ENCODE measurements at regions not wholly inside any gene's neighbourhood (a gene's known extent, or its start where the extent isn't known, plus 50 kb on each side); places are given as distances from the start of the nearest gene placed in this dataset.

DNA sequence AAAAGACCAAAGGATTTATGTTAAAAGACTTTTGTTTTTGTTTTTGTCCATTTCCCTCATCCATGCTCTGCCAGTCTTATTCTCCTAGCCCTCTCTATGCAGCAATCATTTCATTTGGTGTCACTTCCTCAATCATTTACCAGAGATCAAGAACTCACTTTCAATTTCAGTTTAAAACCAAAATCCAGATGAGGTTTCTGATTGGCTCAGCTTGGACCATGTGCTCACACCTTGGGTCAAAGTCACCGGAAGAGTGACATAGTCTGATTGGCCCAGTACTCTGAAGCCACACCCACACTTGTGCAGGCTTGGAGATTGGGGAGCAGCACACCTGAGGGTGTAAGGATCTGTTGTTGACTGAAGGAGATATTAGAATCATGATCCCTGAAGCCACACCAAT lies 79.6 kb downstream of the TLR4 start:
- peak overlapping the region in 1 of 4 donors; percentile 50 for H3K4me3 ChIP-seq
- peaks cover 9 to 16% (median 15%) of the 10 kb centered on the region in 4 donors for H3K4me1 ChIP-seq
- no peak for DNase-seq (ENCODE audit: extremely low spot score)
- TF ChIP-seq POLR2AphosphoS5 (IDR thresholded peaks at IDR 0.05), result no peak
- TF ChIP-seq, protein P1, sequence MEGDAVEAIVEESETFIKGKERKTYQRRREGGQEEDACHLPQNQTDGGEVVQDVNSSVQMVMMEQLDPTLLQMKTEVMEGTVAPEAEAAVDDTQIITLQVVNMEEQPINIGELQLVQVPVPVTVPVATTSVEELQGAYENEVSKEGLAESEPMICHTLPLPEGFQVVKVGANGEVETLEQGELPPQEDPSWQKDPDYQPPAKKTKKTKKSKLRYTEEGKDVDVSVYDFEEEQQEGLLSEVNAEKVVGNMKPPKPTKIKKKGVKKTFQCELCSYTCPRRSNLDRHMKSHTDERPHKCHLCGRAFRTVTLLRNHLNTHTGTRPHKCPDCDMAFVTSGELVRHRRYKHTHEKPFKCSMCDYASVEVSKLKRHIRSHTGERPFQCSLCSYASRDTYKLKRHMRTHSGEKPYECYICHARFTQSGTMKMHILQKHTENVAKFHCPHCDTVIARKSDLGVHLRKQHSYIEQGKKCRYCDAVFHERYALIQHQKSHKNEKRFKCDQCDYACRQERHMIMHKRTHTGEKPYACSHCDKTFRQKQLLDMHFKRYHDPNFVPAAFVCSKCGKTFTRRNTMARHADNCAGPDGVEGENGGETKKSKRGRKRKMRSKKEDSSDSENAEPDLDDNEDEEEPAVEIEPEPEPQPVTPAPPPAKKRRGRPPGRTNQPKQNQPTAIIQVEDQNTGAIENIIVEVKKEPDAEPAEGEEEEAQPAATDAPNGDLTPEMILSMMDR (IDR thresholded peaks at IDR 0.05), result no peak
- TF ChIP-seq POLR2A (IDR thresholded peaks at IDR 0.05; ENCODE audit: low read depth), result no peak
- no peak for TF ChIP-seq EP300 (IDR thresholded peaks at IDR 0.05)
- intact Hi-C loops (cut with DNase I), result loop anchor here (10.0 kb wide), 1 partner anchor 139 kb away; no protein-coding TSS in a partner anchor
- no peaks in the 10 kb centered on the region for H3K36me3 ChIP-seq
- peak overlapping the region in 1 of 4 donors; percentile 28 for H3K27ac ChIP-seq (replicated peaks in 1 of 4)
- H3K27me3 ChIP-seq, result no peaks in the 10 kb centered on the region
- 63% methylated on average over 1 of the region's 1 CpG for WGBS
- H3K9me3 ChIP-seq, result no peaks in the 10 kb centered on the region

DNA sequence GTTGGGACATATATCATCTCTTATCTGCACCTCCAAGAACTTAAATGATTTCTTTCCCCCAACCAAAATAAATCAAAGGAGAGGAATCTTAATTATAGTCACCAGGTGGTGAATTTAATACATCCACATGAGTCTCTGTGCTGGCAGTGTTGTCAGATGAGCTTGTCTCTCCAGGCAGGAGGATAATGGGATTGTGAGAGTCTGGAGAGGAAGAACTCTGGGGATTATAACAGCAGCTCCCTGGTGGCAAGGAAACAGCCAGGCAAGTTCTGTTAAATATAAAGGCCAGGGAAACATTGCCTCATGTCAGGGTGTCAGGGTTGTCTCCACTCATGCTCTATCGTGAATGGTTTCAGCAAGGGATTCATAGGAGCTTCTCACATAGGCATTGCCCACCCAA lies 80.8 kb downstream of the TLR4 start:
- 86% methylated on average over 1 of the region's 1 CpG for WGBS
- no peaks in the 10 kb centered on the region for H3K27me3 ChIP-seq
- intact Hi-C loops (cut with DNase I), result loop anchor here (10.0 kb wide), 1 partner anchor 140 kb away; no protein-coding TSS in a partner anchor

DNA sequence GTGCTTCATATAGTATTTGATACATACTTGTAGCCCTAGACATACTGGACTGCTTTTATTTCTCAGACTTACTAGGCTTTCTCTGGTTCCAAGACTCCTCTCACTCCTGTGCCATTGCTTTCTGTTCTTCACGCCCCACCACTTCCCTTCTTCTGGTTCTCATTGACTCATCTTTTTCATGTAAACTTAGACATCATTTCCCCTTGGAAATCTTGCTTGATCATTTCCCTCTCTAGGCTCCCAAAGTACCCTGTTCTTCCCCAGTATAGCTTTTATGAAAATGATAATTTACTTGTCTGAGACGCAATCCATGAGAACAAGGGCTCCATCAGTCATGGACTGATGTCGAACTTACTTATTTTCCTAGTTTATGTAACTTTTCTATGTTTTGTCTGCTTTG lies 83.5 kb downstream of the TLR4 start:
- Histone ChIP-seq H3K36me3 (no peaks in the 10 kb centered on the region), H3K27ac (replicated peaks in 1 of 4) (no peak overlapping the region), H3K9me3 (peaks cover 0 to 9% (median 4%) of the 10 kb centered on the region in 4 donors), H3K4me1 (peaks cover 4 to 9% (median 8%) of the 10 kb centered on the region in 4 donors), H3K27me3 (no peaks in the 10 kb centered on the region), H3K4me3 (no peak overlapping the region)
- no peak for DNase-seq (ENCODE audit: extremely low spot score)
- TF ChIP-seq, protein P1 (IDR thresholded peaks at IDR 0.05), result no peak
- TF ChIP-seq EP300 (IDR thresholded peaks at IDR 0.05) (no peak), POLR2AphosphoS5 (IDR thresholded peaks at IDR 0.05) (no peak), POLR2A (IDR thresholded peaks at IDR 0.05; ENCODE audit: low read depth) (no peak)
- intact Hi-C loops (cut with DNase I), result loop anchor here (10.0 kb wide), 1 partner anchor 143 kb away; no protein-coding TSS in a partner anchor
- 79% methylated on average over 3 of the region's 3 CpGs for WGBS

More for the DNA sequence above, 80.8 kb downstream of the TLR4 start:
- Histone ChIP-seq H3K36me3 (no peaks in the 10 kb centered on the region), H3K4me1 (peaks cover 7 to 14% (median 9%) of the 10 kb centered on the region in 4 donors), H3K4me3 (no peak overlapping the region), H3K9me3 (no peaks in the 10 kb centered on the region), H3K27ac (replicated peaks in 1 of 4) (no peak overlapping the region)
- no peak for DNase-seq (ENCODE audit: extremely low spot score)
- TF ChIP-seq, protein P1 (IDR thresholded peaks at IDR 0.05), result no peak
- TF ChIP-seq POLR2AphosphoS5 (IDR thresholded peaks at IDR 0.05) (no peak), POLR2A (IDR thresholded peaks at IDR 0.05; ENCODE audit: low read depth) (no peak), EP300 (IDR thresholded peaks at IDR 0.05) (no peak)

DNA sequence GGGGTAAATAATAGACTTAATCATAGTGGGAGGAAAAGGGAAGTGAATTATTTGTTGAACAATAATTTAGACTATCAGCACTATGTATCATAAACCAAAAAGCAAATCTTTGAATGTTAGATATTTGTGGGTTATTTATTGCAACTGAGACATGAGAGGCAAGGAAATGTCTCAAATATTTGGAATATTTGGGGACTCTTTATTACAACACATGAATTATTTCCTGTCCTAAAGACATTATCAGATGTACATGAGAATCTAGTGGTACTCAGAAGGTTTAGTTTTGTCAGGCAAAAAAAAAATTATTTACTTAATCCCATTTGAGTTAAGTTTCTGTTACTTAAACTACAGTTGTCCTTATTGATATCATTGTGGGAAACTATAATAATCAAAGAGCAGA lies 91.1 kb downstream of the TLR4 start:
- Histone ChIP-seq H3K9me3 (peaks cover 0 to 9% (median 4%) of the 10 kb centered on the region in 4 donors), H3K4me1 (no peaks in the 10 kb centered on the region), H3K4me3 (no peak overlapping the region), H3K36me3 (no peaks in the 10 kb centered on the region), H3K27ac (replicated peaks in 1 of 4) (no peak overlapping the region), H3K27me3 (no peaks in the 10 kb centered on the region)
- DNase-seq (ENCODE audit: extremely low spot score), result no peak
- TF ChIP-seq EP300 (IDR thresholded peaks at IDR 0.05) (no peak), POLR2AphosphoS5 (IDR thresholded peaks at IDR 0.05) (no peak), POLR2A (IDR thresholded peaks at IDR 0.05; ENCODE audit: low read depth) (no peak)
- TF ChIP-seq, protein P1 (IDR thresholded peaks at IDR 0.05), result no peak
- intact Hi-C loops (cut with DNase I), result no loop called here

DNA sequence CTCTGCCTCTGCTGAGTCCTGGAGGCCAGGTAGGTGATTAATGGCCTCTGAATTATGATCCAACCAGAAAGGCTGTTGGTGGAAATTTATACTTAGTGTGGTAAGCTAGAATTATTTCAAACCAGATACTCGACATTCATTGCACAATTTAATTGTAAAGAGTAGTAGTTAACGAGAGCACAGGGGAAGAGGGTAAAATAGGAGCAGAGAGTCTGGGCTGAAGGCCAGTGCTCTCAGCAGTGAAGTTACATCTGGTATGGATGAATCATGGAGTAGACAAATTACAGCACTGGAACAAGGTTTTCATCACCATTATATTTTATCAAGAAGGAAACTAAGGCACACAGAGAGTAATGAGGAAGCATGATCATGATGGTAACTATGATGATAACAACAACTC lies 92.5 kb downstream of the TLR4 start:
- H3K27ac ChIP-seq (replicated peaks in 1 of 4), result no peak overlapping the region
- TF ChIP-seq EP300 (IDR thresholded peaks at IDR 0.05), result no peak
- TF ChIP-seq POLR2A (IDR thresholded peaks at IDR 0.05; ENCODE audit: low read depth), result no peak
- no peak for TF ChIP-seq POLR2AphosphoS5 (IDR thresholded peaks at IDR 0.05)
- TF ChIP-seq, protein P1 (IDR thresholded peaks at IDR 0.05), result no peak
- no peak overlapping the region for H3K4me3 ChIP-seq
- no peak for DNase-seq (ENCODE audit: extremely low spot score)
- H3K9me3 ChIP-seq, result peaks cover 0 to 2% (median under 1%) of the 10 kb centered on the region in 4 donors
- no peaks in the 10 kb centered on the region for H3K4me1 ChIP-seq
- no peaks in the 10 kb centered on the region for H3K36me3 ChIP-seq
- intact Hi-C loops (cut with DNase I), result no loop called here
- H3K27me3 ChIP-seq, result no peaks in the 10 kb centered on the region
- 75% methylated on average over 2 of the region's 2 CpGs for WGBS

Measured in esophagus muscularis mucosa (tissue), 4 donors.